ENCODE measurements at regions not wholly inside any gene's neighbourhood (a gene's known extent, or its start where the extent isn't known, plus 50 kb on each side); places are given as distances from the start of the nearest gene placed in this dataset.
"Not testable (repeated sequence)": the region's sequence is repeated elsewhere in the genome, so short reads cannot be mapped to it uniquely, and the experiment has no call there.

DNA sequence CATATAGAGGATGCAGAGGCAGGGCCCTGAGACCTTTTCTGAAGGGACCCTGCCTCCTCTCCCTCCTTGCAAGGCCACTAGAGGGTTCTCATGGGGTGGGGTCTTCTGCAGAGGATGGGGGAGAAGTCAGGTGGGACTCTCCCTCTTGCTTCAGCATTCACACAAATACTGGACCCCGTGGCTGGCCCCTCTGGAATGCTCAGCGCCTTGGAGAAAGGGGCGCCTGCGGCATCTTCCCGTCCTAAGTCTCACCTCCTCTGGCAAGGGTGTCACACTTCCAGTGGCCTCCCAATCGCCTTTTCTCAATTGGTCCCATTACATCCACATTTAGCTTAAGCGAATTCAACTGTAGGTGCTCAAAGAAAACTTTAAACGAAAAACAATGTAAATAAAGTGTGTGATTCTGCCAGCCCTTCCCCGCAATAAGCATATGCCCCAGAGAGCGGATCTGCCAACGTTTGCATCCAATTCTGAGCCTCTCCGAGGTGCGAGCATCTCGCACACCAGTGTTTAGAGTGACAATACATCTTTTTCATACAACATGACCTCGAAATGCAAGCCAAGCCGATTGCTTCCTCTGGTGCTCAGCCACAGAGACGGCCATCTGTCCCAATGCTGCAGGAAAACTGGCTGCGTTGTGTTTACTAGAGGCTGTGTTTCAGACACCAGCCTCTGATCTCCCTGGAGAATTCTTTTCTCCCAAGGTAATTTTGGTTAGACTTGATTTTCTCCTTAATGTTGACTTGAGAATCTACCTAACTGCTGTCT, 69.1 kb upstream of the WASF3 start:
- Histone ChIP-seq H3K4me1 (peaks cover 0 to 24% (median 10%) of the 10 kb centered on the region in 10 experiments; a peak in 13 of 20 replicates), H3K4me2 (peak overlapping the region in 4 of 11 experiments; percentile 19 to 31 (median 24); a peak in 4 of 22 replicates), H3K27ac (no peak overlapping the region), H4K20me1 (no peaks in the 10 kb centered on the region), H3K4me3 (no peak overlapping the region), H3K36me3 (no peaks in the 10 kb centered on the region), H3K9ac (no peak overlapping the region), H3K27me3 (no peaks in the 10 kb centered on the region), H3K9me3 (replicated peaks in 1 of 11) (no peaks in the 10 kb centered on the region)
- no peak for TF ChIP-seq Cebpa-rat (IDR thresholded peaks at IDR 0.05)

DNA sequence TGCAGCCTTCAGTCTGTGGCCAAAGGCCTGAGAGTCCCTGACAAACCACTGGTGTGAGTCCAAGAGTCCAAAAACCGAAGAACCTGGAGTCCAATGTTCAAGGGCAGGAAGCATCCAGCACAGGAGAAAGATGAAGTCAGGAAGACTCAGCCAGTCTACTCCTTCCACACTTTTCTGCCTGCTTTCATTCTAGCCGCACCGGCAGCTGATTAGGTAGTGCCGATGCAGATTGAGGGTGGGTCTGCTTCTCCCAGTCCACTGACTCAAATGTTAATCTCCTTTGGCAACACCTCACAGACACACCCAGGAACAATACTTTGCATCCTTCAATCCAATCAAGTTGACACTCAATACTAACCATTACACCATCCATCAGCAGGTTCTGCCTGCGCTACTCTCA, 65.2 kb upstream of the WASF3 start:
- not testable (repeated sequence) for H3K9ac ChIP-seq; H3K4me2 ChIP-seq; H3K4me1 ChIP-seq; H3K9me3 ChIP-seq (replicated peaks in 1 of 11); H3K36me3 ChIP-seq; H3K27ac ChIP-seq; H4K20me1 ChIP-seq; H3K27me3 ChIP-seq; H3K4me3 ChIP-seq

DNA sequence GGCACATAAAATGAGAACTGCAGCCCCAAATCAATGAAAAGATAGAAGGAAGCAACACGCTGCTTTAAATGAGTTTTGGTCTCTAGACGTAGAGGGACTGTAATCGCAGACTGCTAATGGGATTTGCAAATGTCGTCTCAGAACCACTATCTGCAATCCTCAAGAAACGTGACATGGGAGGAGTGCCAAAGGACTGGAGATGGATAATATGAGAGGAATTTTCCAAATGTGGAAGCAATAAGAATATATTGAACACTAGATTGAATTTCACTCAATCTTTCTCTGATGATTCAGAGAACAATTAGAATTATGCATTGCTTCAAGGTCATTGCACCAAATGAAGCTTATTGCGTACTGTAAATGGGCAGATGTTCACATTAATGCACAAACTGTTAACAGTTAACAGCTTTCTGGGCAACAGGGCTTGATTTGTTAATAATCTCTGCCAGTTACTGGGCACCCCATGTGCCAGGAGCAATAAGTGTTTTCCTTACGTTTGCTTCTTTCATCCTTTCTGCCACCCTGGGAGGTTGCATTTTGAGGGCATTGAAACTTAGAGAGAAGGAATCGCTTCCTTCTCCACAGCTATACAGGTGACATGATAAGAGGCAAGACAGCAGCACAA, 62.8 kb upstream of the WASF3 start:
- Histone ChIP-seq H4K20me1 (no peaks in the 10 kb centered on the region), H3K36me3 (no peaks in the 10 kb centered on the region), H3K4me3 (no peak overlapping the region), H3K27ac (no peak overlapping the region), H3K4me2 (no peak overlapping the region), H3K27me3 (no peaks in the 10 kb centered on the region), H3K4me1 (no peaks in the 10 kb centered on the region), H3K9me3 (replicated peaks in 1 of 11) (no peaks in the 10 kb centered on the region), H3K9ac (no peak overlapping the region)
- TF ChIP-seq Cebpa-rat (IDR thresholded peaks at IDR 0.05): no peak

DNA sequence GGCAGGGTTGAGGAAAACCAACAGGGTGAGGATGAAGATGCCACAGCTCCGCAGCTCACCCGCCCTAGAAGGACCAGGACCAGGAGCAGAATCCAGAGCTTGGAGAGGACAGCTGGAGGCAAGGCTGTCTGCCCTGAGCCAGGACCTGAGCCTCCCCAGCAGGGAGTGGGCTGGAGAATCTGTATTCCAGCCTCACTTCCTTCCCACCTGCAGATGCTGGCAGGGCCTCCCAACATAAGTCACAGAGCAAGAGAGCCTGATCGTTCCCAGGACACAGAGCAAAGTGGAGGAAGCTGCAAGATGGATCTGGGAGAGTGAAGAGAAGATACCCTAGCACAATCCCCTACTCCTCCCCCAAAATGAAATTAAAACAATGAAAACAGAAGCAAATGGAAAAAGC, 61.7 kb upstream of the WASF3 start:
- Histone ChIP-seq H3K9ac (no peak overlapping the region), H3K9me3 (replicated peaks in 1 of 11) (no peaks in the 10 kb centered on the region), H3K4me1 (peaks cover 0 to 4% (median 3%) of the 10 kb centered on the region in 10 experiments; a peak in 14 of 20 replicates), H3K4me2 (no peak overlapping the region), H4K20me1 (no peaks in the 10 kb centered on the region; a peak in 1 of 22 replicates), H3K4me3 (no peak overlapping the region), H3K27ac (no peak overlapping the region), H3K36me3 (no peaks in the 10 kb centered on the region), H3K27me3 (no peaks in the 10 kb centered on the region)
- TF ChIP-seq Cebpa-rat (IDR thresholded peaks at IDR 0.05): no peak

DNA sequence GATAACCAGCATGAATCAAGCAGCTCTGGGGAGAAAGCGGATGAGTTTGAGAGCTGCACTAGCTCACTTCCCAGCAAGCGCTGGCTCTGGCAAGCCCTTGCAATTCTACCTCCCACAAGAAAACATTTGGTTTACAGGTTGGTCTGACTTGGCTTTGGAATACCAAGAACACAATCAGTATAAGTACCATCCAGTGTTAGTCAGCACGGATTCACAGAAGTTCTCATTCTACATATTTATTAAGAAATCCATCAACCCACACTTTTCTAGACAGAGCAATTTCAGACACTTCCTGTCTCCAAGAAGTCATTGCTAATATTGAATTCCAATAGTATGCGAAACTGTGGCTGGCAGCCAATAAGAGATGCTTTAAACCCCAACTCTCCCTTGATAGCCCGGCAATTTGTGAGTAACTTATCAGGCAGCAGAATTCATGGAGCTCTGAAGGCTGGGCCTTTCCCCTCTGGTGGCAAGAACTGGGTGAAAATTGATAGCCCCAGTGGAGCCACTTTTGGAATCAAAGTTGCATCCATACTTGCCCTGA, 59.4 kb upstream of the WASF3 start:
- no peak overlapping the region for H3K27ac ChIP-seq
- peaks cover 0 to 18% (median 10%) of the 10 kb centered on the region in 10 experiments; a peak in 15 of 20 replicates for H3K4me1 ChIP-seq
- no peak overlapping the region for H3K4me2 ChIP-seq
- no peaks in the 10 kb centered on the region for H3K27me3 ChIP-seq
- H3K9ac ChIP-seq: no peak overlapping the region
- no peaks in the 10 kb centered on the region for H3K9me3 ChIP-seq (replicated peaks in 1 of 11)
- H3K4me3 ChIP-seq: no peak overlapping the region
- H4K20me1 ChIP-seq: no peaks in the 10 kb centered on the region; a peak in 1 of 22 replicates
- no peak for TF ChIP-seq Cebpa-rat (IDR thresholded peaks at IDR 0.05)
- H3K36me3 ChIP-seq: no peaks in the 10 kb centered on the region

DNA sequence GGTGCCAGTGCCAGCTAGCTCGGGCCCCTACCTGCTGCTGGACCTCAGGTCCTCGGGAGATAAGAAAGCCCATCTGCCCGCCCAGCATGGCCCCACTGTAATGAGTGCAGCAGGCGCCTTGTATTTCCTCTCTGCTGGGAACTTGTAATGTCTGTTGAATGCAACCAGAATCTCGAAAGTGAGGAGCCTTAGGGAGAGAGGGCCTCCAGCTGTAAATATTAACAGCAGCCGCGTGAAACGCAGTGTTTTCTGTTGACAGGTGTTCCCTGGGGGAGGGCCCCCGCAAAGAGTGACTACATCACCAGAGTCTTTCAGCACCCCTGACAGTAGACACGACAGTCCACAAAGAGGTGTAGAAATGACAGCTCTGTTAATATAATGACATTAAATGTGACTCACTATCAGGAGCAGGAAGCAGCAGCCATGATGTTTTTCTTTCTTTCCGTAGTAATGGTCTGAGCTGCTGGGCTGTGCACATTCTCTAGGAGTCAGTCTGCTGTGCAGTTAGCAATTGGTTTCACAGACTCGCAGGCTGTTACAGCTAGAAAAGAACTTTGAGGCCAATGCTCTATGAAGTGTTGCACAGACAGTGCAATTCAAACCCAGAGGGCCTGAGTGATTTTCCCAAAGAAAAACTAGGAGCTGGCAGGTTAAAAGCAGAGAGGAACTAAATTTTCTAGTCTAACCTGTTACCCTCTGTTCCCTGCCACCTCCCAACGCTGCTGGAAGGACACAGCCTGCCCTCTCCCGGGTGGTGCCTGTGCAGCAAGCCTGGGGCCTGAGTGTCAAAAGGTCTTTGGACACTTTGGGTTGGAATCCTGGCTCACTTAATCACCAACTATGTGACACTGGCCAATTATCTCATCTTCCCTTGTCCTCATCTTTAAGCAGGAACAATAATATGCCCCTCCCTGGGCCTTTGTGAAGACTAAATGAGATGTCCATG, 58.6 kb upstream of the WASF3 start:
- Histone ChIP-seq H3K4me1 (peaks cover 0 to 24% (median 11%) of the 10 kb centered on the region in 10 experiments; a peak in 15 of 20 replicates), H3K27ac (no peak overlapping the region), H3K4me2 (no peak overlapping the region), H3K9me3 (replicated peaks in 1 of 11) (no peaks in the 10 kb centered on the region), H3K27me3 (no peaks in the 10 kb centered on the region), H3K9ac (no peak overlapping the region), H4K20me1 (no peaks in the 10 kb centered on the region; a peak in 1 of 22 replicates), H3K4me3 (no peak overlapping the region), H3K36me3 (no peaks in the 10 kb centered on the region)
- no peak for TF ChIP-seq Cebpa-rat (IDR thresholded peaks at IDR 0.05)

DNA sequence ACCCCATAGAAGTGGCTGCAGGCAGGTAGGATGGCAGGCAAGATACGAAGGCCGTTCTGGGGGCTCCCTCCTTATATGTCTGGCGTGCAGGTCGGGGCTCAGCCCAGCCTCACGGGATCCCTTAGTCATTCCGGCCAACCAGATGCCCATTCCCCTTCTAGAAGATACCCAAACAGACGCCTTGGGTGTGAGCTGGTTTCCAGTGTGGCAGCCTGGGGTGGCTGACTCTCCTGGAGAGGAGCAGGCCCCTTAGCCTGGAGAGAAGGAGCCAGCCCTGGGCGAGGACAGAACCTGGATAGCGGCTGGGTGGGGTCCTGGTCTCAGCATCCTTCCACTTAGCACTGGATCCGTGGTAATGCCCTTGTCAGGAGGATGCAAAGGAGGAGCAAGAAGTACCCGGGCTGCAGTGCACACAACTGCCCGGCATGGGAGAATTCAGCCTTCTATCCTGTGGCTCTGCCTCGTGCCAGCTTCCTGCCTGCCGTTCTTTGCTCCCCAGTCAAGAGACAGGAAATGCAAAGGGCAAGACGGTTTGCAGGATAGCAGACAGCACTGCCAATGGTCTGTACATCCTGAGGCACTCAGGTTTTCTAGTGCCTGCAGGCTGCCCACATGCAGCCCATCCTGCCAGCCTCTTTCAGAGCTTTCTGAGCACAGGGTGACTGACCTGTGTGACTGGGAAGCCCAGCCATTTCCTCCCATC, 56.7 kb upstream of the WASF3 start:
- Histone ChIP-seq H3K27me3 (no peaks in the 10 kb centered on the region), H3K36me3 (no peaks in the 10 kb centered on the region), H3K4me2 (peak overlapping the region in 10 of 11 experiments; percentile 3 to 68 (median 51); a peak in 16 of 22 replicates), H3K9ac (no peak overlapping the region), H3K4me1 (peaks cover 0 to 24% (median 11%) of the 10 kb centered on the region in 10 experiments; a peak in 15 of 20 replicates), H4K20me1 (no peaks in the 10 kb centered on the region; a peak in 1 of 22 replicates), H3K9me3 (replicated peaks in 1 of 11) (no peaks in the 10 kb centered on the region), H3K27ac (no peak overlapping the region), H3K4me3 (no peak overlapping the region)
- no peak for TF ChIP-seq Cebpa-rat (IDR thresholded peaks at IDR 0.05)

DNA sequence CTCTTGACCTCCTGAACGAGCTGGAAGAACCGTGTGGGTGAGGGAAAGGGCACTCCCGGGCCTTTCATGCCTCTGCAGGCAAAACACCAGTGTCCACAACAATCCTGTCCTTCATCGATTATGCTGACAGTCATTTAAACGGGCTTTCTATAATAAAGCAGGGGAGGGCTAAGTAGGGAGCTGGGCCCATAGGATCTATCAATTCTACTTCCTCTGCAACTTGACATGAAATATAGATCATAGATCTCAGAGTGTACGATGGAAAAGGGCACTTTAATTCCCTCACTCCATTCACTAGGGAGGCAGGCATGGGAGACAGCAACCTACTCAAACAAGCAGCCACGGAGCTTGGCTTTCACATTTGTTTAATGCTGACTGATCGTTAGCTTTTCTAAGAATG, 55.8 kb upstream of the WASF3 start:
- Histone ChIP-seq H3K9me3 (replicated peaks in 1 of 11) (no peaks in the 10 kb centered on the region), H3K36me3 (no peaks in the 10 kb centered on the region), H3K4me2 (peak overlapping the region in 7 of 11 experiments; percentile 16 to 68 (median 56); a peak in 9 of 22 replicates), H3K27ac (no peak overlapping the region), H4K20me1 (no peaks in the 10 kb centered on the region; a peak in 1 of 22 replicates), H3K4me3 (no peak overlapping the region), H3K27me3 (no peaks in the 10 kb centered on the region), H3K9ac (no peak overlapping the region), H3K4me1 (peaks cover 0 to 24% (median 11%) of the 10 kb centered on the region in 10 experiments; a peak in 15 of 20 replicates)
- TF ChIP-seq Cebpa-rat (IDR thresholded peaks at IDR 0.05): no peak

Data from BLaER1 treated with 17β-estradiol and CSF1 and Interleukin-3, amounts not matched to agents 10 nM and 100 nM (cell line).